ENCODE measurements at regions not wholly inside any gene's neighbourhood (a gene's known extent, or its start where the extent isn't known, plus 50 kb on each side); places are given as distances from the start of the nearest gene placed in this dataset.

DNA sequence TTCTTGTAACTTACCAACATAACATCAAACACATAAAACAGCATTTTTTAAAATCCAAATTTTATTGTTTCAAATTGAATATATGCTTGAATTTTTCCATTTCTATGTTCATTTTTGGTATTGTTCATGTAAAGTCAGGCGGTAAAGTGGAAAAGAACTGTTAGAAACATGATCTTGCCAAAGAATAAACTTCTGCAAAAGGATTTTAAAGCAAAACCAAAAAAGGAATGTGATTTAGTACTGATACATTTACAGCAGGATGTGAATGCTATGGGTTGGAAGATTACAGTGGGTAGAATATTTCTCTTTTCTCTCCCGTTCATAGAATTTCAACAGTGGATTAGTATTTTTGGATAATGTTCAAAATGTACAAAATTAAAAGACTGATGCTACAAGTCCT, 277.2 kb upstream of the MPDZ start:
- Histone ChIP-seq H3K27ac (no peak overlapping the region), H3K4me1 (no peaks in the 10 kb centered on the region), H3K4me3 (no peak overlapping the region), H3K9me3 (no peaks in the 10 kb centered on the region), H3K36me3 (no peaks in the 10 kb centered on the region), H3K27me3 (no peaks in the 10 kb centered on the region)
- intact Hi-C loops (cut with DNase I; ENCODE audit: low total_unique reads) = no loop called here
- 68 to 86% (median 84%) methylated on average over 2 of the region's 2 CpGs for WGBS, 5 donors
- DNase-seq = no peak
- TF ChIP-seq POLR2AphosphoS5 (IDR thresholded peaks at IDR 0.05) = no peak
- TF ChIP-seq POLR2A (IDR thresholded peaks at IDR 0.05) = no peak
- TF ChIP-seq CTCF (IDR thresholded peaks at IDR 0.05) = no peak
- no peak for TF ChIP-seq EP300 (IDR thresholded peaks at IDR 0.05)

DNA sequence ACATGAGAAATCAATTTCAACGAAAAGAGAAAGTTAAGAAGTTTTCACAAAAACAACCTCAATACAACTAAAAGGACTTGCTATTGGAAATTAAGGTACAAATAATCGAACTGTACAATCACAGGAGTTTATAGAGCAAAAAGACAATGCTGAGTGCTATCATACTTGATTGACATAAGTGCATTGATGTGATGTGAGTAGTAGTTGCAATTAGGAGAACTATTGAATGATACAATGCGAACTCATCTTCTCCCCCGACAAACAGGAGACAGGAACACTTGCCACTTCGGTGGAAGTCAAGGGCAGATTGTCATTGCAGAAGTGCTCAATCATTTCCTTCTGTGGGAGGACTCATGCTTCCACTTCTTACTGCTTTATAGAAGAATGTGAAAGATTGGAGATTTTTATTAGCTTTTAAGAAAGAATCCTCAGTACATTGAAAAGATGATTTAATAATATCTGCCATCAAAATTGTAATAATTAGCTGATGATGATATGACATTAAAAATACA, 276.6 kb upstream of the MPDZ start:
- Histone ChIP-seq H3K36me3 (no peaks in the 10 kb centered on the region), H3K4me3 (no peak overlapping the region), H3K9me3 (no peaks in the 10 kb centered on the region), H3K27ac (no peak overlapping the region), H3K27me3 (no peaks in the 10 kb centered on the region), H3K4me1 (no peaks in the 10 kb centered on the region)
- no peak for DNase-seq
- intact Hi-C loops (cut with DNase I; ENCODE audit: low total_unique reads) = no loop called here
- no peak for TF ChIP-seq POLR2A (IDR thresholded peaks at IDR 0.05)
- no peak for TF ChIP-seq EP300 (IDR thresholded peaks at IDR 0.05)
- no peak for TF ChIP-seq CTCF (IDR thresholded peaks at IDR 0.05)
- TF ChIP-seq POLR2AphosphoS5 (IDR thresholded peaks at IDR 0.05) = no peak
- WGBS, 5 donors = 75 to 83% (median 78%) methylated on average over 5 of the region's 5 CpGs

- no peak for TF ChIP-seq POLR2AphosphoS5 (IDR thresholded peaks at IDR 0.05)
- TF ChIP-seq CTCF (IDR thresholded peaks at IDR 0.05) = no peak
- TF ChIP-seq POLR2A (IDR thresholded peaks at IDR 0.05) = no peak
- no peak for TF ChIP-seq EP300 (IDR thresholded peaks at IDR 0.05)
- Histone ChIP-seq H3K4me3 (no peak overlapping the region), H3K4me1 (no peaks in the 10 kb centered on the region), H3K36me3 (no peaks in the 10 kb centered on the region), H3K27me3 (no peaks in the 10 kb centered on the region), H3K9me3 (no peaks in the 10 kb centered on the region), H3K27ac (no peak overlapping the region)
- 62 to 77% (median 74%) methylated on average over 4 of the region's 4 CpGs for WGBS, 5 donors
- intact Hi-C loops (cut with DNase I; ENCODE audit: low total_unique reads) = no loop called here
- no peak for DNase-seq
Observed at GRCh38 chr9:13555516-13555915, 276.0 kb upstream of the MPDZ start.

DNA sequence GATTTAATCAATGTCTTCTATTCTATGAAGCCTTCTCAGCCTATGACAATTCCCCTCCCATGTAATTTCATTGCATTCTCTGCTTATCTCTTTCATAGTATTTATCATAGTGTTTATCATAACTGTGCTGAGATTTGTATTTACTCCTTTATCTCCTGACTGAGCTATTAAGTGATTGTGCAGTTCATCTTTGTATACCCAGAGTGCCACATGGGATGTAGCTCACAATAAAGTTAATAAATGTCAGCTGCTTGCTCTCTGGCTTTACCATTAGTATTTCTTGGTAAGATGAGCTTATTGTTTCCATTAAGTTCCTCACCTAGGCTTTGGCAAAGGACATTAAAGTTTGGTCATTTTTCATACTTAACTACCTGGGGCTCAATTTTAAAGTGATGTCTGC, 275.1 kb upstream of the MPDZ start:
- DNase-seq = no peak
- no peak overlapping the region for H3K4me3 ChIP-seq
- no peak overlapping the region for H3K27ac ChIP-seq
- H3K4me1 ChIP-seq = no peaks in the 10 kb centered on the region
- TF ChIP-seq EP300 (IDR thresholded peaks at IDR 0.05) (no peak), POLR2A (IDR thresholded peaks at IDR 0.05) (no peak), CTCF (IDR thresholded peaks at IDR 0.05) (no peak), POLR2AphosphoS5 (IDR thresholded peaks at IDR 0.05) (no peak)
- H3K36me3 ChIP-seq = no peaks in the 10 kb centered on the region
- no peaks in the 10 kb centered on the region for H3K9me3 ChIP-seq
- intact Hi-C loops (cut with DNase I; ENCODE audit: low total_unique reads) = no loop called here
- H3K27me3 ChIP-seq = no peaks in the 10 kb centered on the region

Measured in stomach (tissue), 8 donors.